HCT116 (cell line): ENCODE measurements at regions not wholly inside any gene's neighbourhood (a gene's known extent, or its start where the extent isn't known, plus 50 kb on each side); places are given as distances from the start of the nearest gene placed in this dataset.

Experiments
- ATAC-seq: fragments of 200-7000 bp; cut with Tn5 transposase; 2 replicates; pipeline ENCODE4 v1.9.1; 2020; ENCODE audit warnings: mild to moderate bottlenecking, moderate library complexity
- BruUV-seq: library from RNA; stranded (reverse); fragments of 400-500 nt; replicated peaks from 2 replicates; lab custom pipeline; 2021; lab: Mats Ljungman, UMichigan
- CTCF ChIA-PET: fragments of 300-600 bp; sonication (Branson Sonifier 250); formaldehyde crosslinking; loops from one replicate; lab custom pipeline; 2021; ENCODE audit warnings: antibody characterized with exemption; lab: Charles Lee
- POLR2A ChIA-PET: fragments of 300-600, 350-600 bp; sonication (Branson Sonifier 250); formaldehyde crosslinking; loops from one replicate; lab custom pipeline; 2021; ENCODE audit warnings: antibody characterized with exemption; lab: Charles Lee
- RAD21 ChIA-PET, 2 experiments: fragments of 300-600 bp; sonication (Branson Sonifier 250); formaldehyde crosslinking; loops; one replicate each; lab custom pipeline; 2023; ENCODE audit warnings: low total read pairs in 2 of 2; ENCODE audit not compliant: uncharacterized antibody in 2 of 2, unreplicated experiment in 2 of 2, low non-redundant PET in 1 of 2; lab: Charles Lee
- DNase-seq: peaks from one replicate; pipeline ENCODE4 v3.0.0-alpha.2; 2010; ENCODE audit warnings: low read depth, low spot score
- H2AFZ ChIP-seq: fragments of 200-600 bp; shearing (Covaris generic), sonication (generic); 2 replicates; pipeline ENCODE4 v1.6.1; 2017; ENCODE audit warnings: low read depth, mixed run types, mixed read lengths, antibody characterized with exemption, low read length; ENCODE audit not compliant: poor library complexity, severe bottlenecking
- H3K27ac ChIP-seq: 2 replicates; pipeline ENCODE4 v1.5.1; 2012; ENCODE audit warnings: low read depth, low read length
- H3K27me3 ChIP-seq: fragments of 200-600 bp; sonication (generic); 2 replicates; pipeline ENCODE4 v1.6.1; 2016; ENCODE audit warnings: mixed run types, low read length, mixed read lengths; ENCODE audit not compliant: insufficient read depth
- H3K36me3 ChIP-seq, 2 experiments: fragments of 200-500 bp in 1 of 2; fragments of 200-600 bp in 1 of 2; sonication (Bioruptor generic) in 1 of 2; sonication (generic) in 1 of 2; 2 replicates each; pipeline versions ENCODE4 v1.5.1 to v1.6.1; 2014 to 2016; ENCODE audit warnings: low read length in 2 of 2, inconsistent platforms in 1 of 2, mixed read lengths in 1 of 2, mixed run types in 1 of 2; ENCODE audit not compliant: insufficient read depth in 2 of 2, control insufficient read depth in 1 of 2
- H3K4me1 ChIP-seq, 2 experiments: fragments of 200-600 bp in 1 of 2; sonication (generic) in 1 of 2; 2 replicates each; pipeline versions ENCODE4 v1.5.1 to v1.6.1; 2012 to 2017; ENCODE audit warnings: low read length in 2 of 2, inconsistent platforms in 1 of 2, mild to moderate bottlenecking in 1 of 2, mixed read lengths in 1 of 2, mixed run types in 1 of 2, moderate library complexity in 1 of 2; ENCODE audit not compliant: insufficient read depth in 2 of 2, control insufficient read depth in 1 of 2
- H3K4me2 ChIP-seq: fragments of 200-600 bp; sonication (generic); 2 replicates; pipeline ENCODE4 v1.6.1; 2017; ENCODE audit warnings: mixed run types, low read length, mixed read lengths
- H3K4me3 ChIP-seq, 2 experiments: fragments of 200-600 bp in 1 of 2; sonication (generic) in 1 of 2; replicated peaks in 1 of 2; 2 replicates each; pipeline ENCODE4 v1.5.1; 2011 to 2016; ENCODE audit warnings: low read length in 2 of 2, control low read depth in 1 of 2, low read depth in 1 of 2, mild to moderate bottlenecking in 1 of 2, mixed read lengths in 1 of 2, mixed run types in 1 of 2
- H3K79me2 ChIP-seq: fragments of 200-600 bp; sonication (generic); 2 replicates; pipeline ENCODE4 v1.6.1; 2017; ENCODE audit warnings: mild to moderate bottlenecking, mixed run types, low read length, moderate library complexity, mixed read lengths; ENCODE audit not compliant: insufficient read depth
- H3K9ac ChIP-seq: fragments of 200-600 bp; sonication (generic); 2 replicates; pipeline ENCODE4 v1.6.1; 2016; ENCODE audit warnings: low read length, mixed read lengths
- H3K9me2 ChIP-seq: fragments of 200-600 bp; sonication (generic), shearing (Covaris generic); 2 replicates; pipeline ENCODE4 v1.6.1; 2017; ENCODE audit warnings: mixed run types, mild to moderate bottlenecking, moderate library complexity; ENCODE audit not compliant: insufficient read depth
- H3K9me3 ChIP-seq, 2 experiments: fragments of 200-500 bp in 1 of 2; fragments of 200-600 bp in 1 of 2; sonication (Bioruptor generic) in 1 of 2; sonication (generic) in 1 of 2; 2 replicates each; pipeline ENCODE4 v1.6.1; 2014 to 2017; ENCODE audit warnings: low read length in 2 of 2, mixed read lengths in 2 of 2, inconsistent platforms in 1 of 2, low read depth in 1 of 2, mild to moderate bottlenecking in 1 of 2, mixed run types in 1 of 2, moderate library complexity in 1 of 2; ENCODE audit not compliant: control insufficient read depth in 1 of 2, insufficient read depth in 1 of 2
- H4K20me1 ChIP-seq: fragments of 200-600 bp; sonication (generic), shearing (Covaris generic); 2 replicates; pipeline ENCODE4 v1.6.1; 2017; ENCODE audit warnings: mixed run types, mild to moderate bottlenecking, moderate library complexity; ENCODE audit not compliant: insufficient read depth
- CEBPB ChIP-seq: IDR thresholded peaks from 2 replicates; pipeline ENCODE4 v1.6.1; 2012; ENCODE audit warnings: low read depth
- EGR1 ChIP-seq: IDR thresholded peaks from 2 replicates; pipeline ENCODE4 v1.6.1; 2012; ENCODE audit warnings: low read depth
- ELF1 ChIP-seq: IDR thresholded peaks from 2 replicates; pipeline ENCODE4 v1.6.1; 2012; ENCODE audit warnings: low read depth, borderline replicate concordance
- EZH2phosphoT487 ChIP-seq: fragments of 200-600 bp; IDR thresholded peaks from 2 replicates; pipeline ENCODE4 v1.6.1; 2018; ENCODE audit warnings: antibody characterized with exemption, borderline replicate concordance
- FOSL1 ChIP-seq: IDR thresholded peaks from 2 replicates; pipeline ENCODE4 v1.6.1; 2012; ENCODE audit warnings: low read depth
- JUND ChIP-seq: IDR thresholded peaks from 2 replicates; pipeline ENCODE4 v1.6.1; 2012
- YY1 ChIP-seq: IDR thresholded peaks from 2 replicates; pipeline ENCODE4 v1.6.1; 2011; ENCODE audit warnings: low read length, low read depth, moderate library complexity, mild to moderate bottlenecking; ENCODE audit not compliant: insufficient replicate concordance; ENCODE audit errors: extremely low read depth
- ZNF274 ChIP-seq: fragments of 200-500 bp; sonication (Bioruptor generic); IDR thresholded peaks from 2 replicates; pipeline ENCODE4 v1.6.1; 2014; ENCODE audit warnings: mild to moderate bottlenecking, low read depth, low read length, inconsistent platforms
- intact Hi-C: fragments of 100-400 bp; cut with micrococcal nuclease; formaldehyde crosslinking; loops from 2 replicates; pipeline ENCODE4 v1.10.0; 2022
- TF ChIP-seq, protein P1 (sequence below): IDR thresholded peaks from 2 replicates; pipeline ENCODE4 v1.6.1; 2012; ENCODE audit warnings: low read depth
- TF ChIP-seq, protein P2 (sequence below): IDR thresholded peaks from 2 replicates; pipeline ENCODE4 v1.6.1; 2012

DNA sequence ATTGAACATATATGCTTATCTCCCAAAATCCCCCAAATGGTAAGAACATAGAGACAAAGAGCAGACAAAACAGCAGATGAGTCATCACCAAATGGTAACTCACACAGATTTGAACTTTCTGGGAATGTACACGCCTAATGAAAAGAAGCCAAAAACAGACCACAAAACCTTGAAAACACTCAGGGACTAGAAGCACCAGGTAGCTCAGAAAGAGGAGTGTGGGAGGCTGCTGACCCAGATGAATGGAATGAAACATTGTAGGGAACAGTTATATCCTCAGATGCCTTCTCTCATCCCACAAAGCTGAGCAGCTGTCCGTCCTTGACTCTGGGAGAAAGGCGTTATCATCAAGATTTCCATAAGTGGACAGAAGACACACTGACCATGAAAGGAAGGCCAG lies 307.0 kb upstream of the USP25 start:
- POLR2A ChIA-PET: no interaction called here
- no peaks in the 10 kb centered on the region for H3K36me3 ChIP-seq
- RAD21 ChIA-PET: no interaction called here
- H3K9ac ChIP-seq: no peak overlapping the region
- TF ChIP-seq, protein P1, sequence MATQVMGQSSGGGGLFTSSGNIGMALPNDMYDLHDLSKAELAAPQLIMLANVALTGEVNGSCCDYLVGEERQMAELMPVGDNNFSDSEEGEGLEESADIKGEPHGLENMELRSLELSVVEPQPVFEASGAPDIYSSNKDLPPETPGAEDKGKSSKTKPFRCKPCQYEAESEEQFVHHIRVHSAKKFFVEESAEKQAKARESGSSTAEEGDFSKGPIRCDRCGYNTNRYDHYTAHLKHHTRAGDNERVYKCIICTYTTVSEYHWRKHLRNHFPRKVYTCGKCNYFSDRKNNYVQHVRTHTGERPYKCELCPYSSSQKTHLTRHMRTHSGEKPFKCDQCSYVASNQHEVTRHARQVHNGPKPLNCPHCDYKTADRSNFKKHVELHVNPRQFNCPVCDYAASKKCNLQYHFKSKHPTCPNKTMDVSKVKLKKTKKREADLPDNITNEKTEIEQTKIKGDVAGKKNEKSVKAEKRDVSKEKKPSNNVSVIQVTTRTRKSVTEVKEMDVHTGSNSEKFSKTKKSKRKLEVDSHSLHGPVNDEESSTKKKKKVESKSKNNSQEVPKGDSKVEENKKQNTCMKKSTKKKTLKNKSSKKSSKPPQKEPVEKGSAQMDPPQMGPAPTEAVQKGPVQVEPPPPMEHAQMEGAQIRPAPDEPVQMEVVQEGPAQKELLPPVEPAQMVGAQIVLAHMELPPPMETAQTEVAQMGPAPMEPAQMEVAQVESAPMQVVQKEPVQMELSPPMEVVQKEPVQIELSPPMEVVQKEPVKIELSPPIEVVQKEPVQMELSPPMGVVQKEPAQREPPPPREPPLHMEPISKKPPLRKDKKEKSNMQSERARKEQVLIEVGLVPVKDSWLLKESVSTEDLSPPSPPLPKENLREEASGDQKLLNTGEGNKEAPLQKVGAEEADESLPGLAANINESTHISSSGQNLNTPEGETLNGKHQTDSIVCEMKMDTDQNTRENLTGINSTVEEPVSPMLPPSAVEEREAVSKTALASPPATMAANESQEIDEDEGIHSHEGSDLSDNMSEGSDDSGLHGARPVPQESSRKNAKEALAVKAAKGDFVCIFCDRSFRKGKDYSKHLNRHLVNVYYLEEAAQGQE: no peak
- TF ChIP-seq ZNF274 (no peak), EGR1 (no peak), EZH2phosphoT487 (no peak), ELF1 (no peak), CEBPB (no peak), FOSL1 (no peak), JUND (no peak), YY1 (no peak)
- TF ChIP-seq, protein P2, sequence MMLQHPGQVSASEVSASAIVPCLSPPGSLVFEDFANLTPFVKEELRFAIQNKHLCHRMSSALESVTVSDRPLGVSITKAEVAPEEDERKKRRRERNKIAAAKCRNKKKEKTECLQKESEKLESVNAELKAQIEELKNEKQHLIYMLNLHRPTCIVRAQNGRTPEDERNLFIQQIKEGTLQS: no peak
- no peak overlapping the region for H3K4me2 ChIP-seq
- BruUV-seq: no TSS peak
- no peaks in the 10 kb centered on the region for H3K9me2 ChIP-seq
- CTCF ChIA-PET: no interaction called here
- no peaks in the 10 kb centered on the region for H3K4me1 ChIP-seq
- no peak overlapping the region for H3K4me3 ChIP-seq
- ATAC-seq (no peak), DNase-seq (no peak)
- no peaks in the 10 kb centered on the region for H4K20me1 ChIP-seq
- H3K79me2 ChIP-seq: no peaks in the 10 kb centered on the region
- H3K27me3 ChIP-seq: no peaks in the 10 kb centered on the region
- no peak overlapping the region for H3K27ac ChIP-seq
- intact Hi-C loops: no loop called here
- H2AFZ ChIP-seq: no peak overlapping the region
- peaks cover 0 to 5% of the 10 kb centered on the region in 2 experiments; a peak in 1 of 4 replicates for H3K9me3 ChIP-seq
